Activated CD4-positive, CD25-positive, alpha-beta regulatory T cell (primary cell): ENCODE measurements at regions not wholly inside any gene's neighbourhood (a gene's known extent, or its start where the extent isn't known, plus 50 kb on each side); places are given as distances from the start of the nearest gene placed in this dataset.
"Not testable (repeated sequence)": the region's sequence is repeated elsewhere in the genome, so short reads cannot be mapped to it uniquely, and the experiment has no call there.

Experiments used
- DNase-seq, 4 experiments: peaks; one replicate each; lab custom pipeline; 2025; lab: John Stamatoyannopoulos, UW

GRCh38 chr18:43982582-43982981 is 698.1 kb upstream of the SETBP1 start:
- DNase-seq = no peak

GRCh38 chr18:43987061-43987460 is 693.6 kb upstream of the SETBP1 start:
- DNase-seq = not testable (repeated sequence)

- no peak for DNase-seq
Observed at GRCh38 chr18:43992741-43993140, 687.9 kb upstream of the SETBP1 start.

- DNase-seq = no peak
Observed at GRCh38 chr18:43994381-43994780, 686.3 kb upstream of the SETBP1 start.

- no peak for DNase-seq
Observed at GRCh38 chr18:44013871-44014270, 666.8 kb upstream of the SETBP1 start.

GRCh38 chr18:44025421-44025820 is 655.3 kb upstream of the SETBP1 start:
- DNase-seq = no peak

- DNase-seq = no peak
Observed at GRCh38 chr18:44028109-44028508, 652.6 kb upstream of the SETBP1 start.

GRCh38 chr18:44031063-44031462 is 649.6 kb upstream of the SETBP1 start:
- no peak for DNase-seq

- DNase-seq = no peak
Observed at GRCh38 chr18:44033144-44033701, 647.5 kb upstream of the SETBP1 start.

GRCh38 chr18:44035554-44035953 is 645.1 kb upstream of the SETBP1 start:
- DNase-seq = no peak

- no peak for DNase-seq
Observed at GRCh38 chr18:44036501-44036900, 644.2 kb upstream of the SETBP1 start.

- no peak for DNase-seq
Observed at GRCh38 chr18:44039216-44039615, 641.5 kb upstream of the SETBP1 start.

- no peak for DNase-seq
Observed at GRCh38 chr18:44039826-44040225, 640.9 kb upstream of the SETBP1 start.

GRCh38 chr18:44041553-44041952 is 639.1 kb upstream of the SETBP1 start:
- no peak for DNase-seq

GRCh38 chr18:44041961-44042360 is 638.7 kb upstream of the SETBP1 start:
- DNase-seq = no peak

- no peak for DNase-seq
Observed at GRCh38 chr18:44046376-44046975, 634.2 kb upstream of the SETBP1 start.

GRCh38 chr18:44047585-44047984 is 633.1 kb upstream of the SETBP1 start:
- DNase-seq = no peak

- no peak for DNase-seq
Observed at GRCh38 chr18:44048435-44048834, 632.3 kb upstream of the SETBP1 start.

GRCh38 chr18:44048846-44049245 is 631.8 kb upstream of the SETBP1 start:
- DNase-seq = no peak

- no peak for DNase-seq
Observed at GRCh38 chr18:44051026-44051425, 629.7 kb upstream of the SETBP1 start.

GRCh38 chr18:44054514-44054913 is 626.2 kb upstream of the SETBP1 start:
- no peak for DNase-seq

GRCh38 chr18:44060197-44060596 is 620.5 kb upstream of the SETBP1 start:
- no peak for DNase-seq

- DNase-seq = no peak
Observed at GRCh38 chr18:44061438-44061837, 619.2 kb upstream of the SETBP1 start.

- DNase-seq = no peak
Observed at GRCh38 chr18:44062345-44062744, 618.3 kb upstream of the SETBP1 start.
